Myocyte (in vitro differentiated cells): ENCODE measurements at regions not wholly inside any gene's neighbourhood (a gene's known extent, or its start where the extent isn't known, plus 50 kb on each side); places are given as distances from the start of the nearest gene placed in this dataset.
A peak's percentile ranks its signal among the peaks of the same experiment; 100 is the strongest.

ENCODE experiments used
- DNase-seq: peaks from one replicate; pipeline ENCODE4 v3.0.0-alpha.2; 2012; ENCODE audit warnings: low read depth

- DNase-seq = no peak
Measured at GRCh38 chr20:6240059-6240458, 117.2 kb upstream of the FERMT1 start.

GRCh38 chr20:6238421-6238820, 115.6 kb upstream of the FERMT1 start:
- no peak for DNase-seq

- no peak for DNase-seq
Measured at GRCh38 chr20:6235510-6235909, 112.7 kb upstream of the FERMT1 start.

GRCh38 chr20:6232436-6232835, 109.6 kb upstream of the FERMT1 start:
- DNase-seq = no peak

GRCh38 chr20:6231556-6231955, 108.7 kb upstream of the FERMT1 start:
- no peak for DNase-seq

GRCh38 chr20:6228302-6228843, 105.5 kb upstream of the FERMT1 start:
- no peak for DNase-seq

- no peak for DNase-seq
Measured at GRCh38 chr20:6213311-6213710, 90.5 kb upstream of the FERMT1 start.

GRCh38 chr20:6212903-6213302, 90.1 kb upstream of the FERMT1 start:
- DNase-seq = no peak

GRCh38 chr20:6209093-6209492, 86.3 kb upstream of the FERMT1 start:
- no peak for DNase-seq

GRCh38 chr20:6200092-6200491, 77.3 kb upstream of the FERMT1 start:
- DNase-seq = no peak

- no peak for DNase-seq
Measured at GRCh38 chr20:6185268-6185667, 62.4 kb upstream of the FERMT1 start.

GRCh38 chr20:6184086-6184485, 61.3 kb upstream of the FERMT1 start:
- DNase-seq = no peak

- DNase-seq = no peak
Measured at GRCh38 chr20:6180531-6180930, 57.7 kb upstream of the FERMT1 start.

- peak; percentile 37 for DNase-seq
Measured at GRCh38 chr20:6178537-6178936, 55.7 kb upstream of the FERMT1 start.

- peak; percentile 16 for DNase-seq
Measured at GRCh38 chr20:6173481-6173880, 50.7 kb upstream of the FERMT1 start.
